ENCODE measurements at regions not wholly inside any gene's neighbourhood (a gene's known extent, or its start where the extent isn't known, plus 50 kb on each side); places are given as distances from the start of the nearest gene placed in this dataset.

DNA sequence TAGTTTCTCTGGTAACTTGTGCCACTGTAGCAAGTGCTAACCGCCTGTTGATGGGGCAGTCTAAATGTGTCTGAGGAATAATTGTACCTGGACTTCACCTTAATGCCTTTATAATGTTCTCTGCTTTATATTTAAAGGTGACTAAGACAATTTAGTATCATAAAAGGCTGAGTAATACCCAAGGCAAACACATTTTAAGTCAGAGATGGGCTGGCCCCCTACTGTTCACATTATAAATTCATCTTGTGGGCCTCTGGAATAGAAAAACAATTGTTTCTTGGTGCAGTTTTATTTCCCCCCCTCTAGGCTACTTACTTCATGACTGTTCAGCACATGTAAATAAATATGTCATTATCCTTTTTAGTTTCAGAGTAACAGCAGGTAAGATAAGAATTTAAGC is 559.3 kb upstream of the PIK3C3 start:
- no peaks in the 10 kb centered on the region for H3K9me3 ChIP-seq (ENCODE audit: control insufficient read depth, insufficient read depth, low read length)
- H3K4me3 ChIP-seq (ENCODE audit: low read length) = no peak overlapping the region
- peaks cover 3% of the 10 kb centered on the region; the same call in 1 of the 2 replicates for H3K27me3 ChIP-seq (ENCODE audit: control insufficient read depth, low read length)
- no peak overlapping the region for H3K27ac ChIP-seq (ENCODE audit: low read depth, low read length)
- TF ChIP-seq, protein P1, sequence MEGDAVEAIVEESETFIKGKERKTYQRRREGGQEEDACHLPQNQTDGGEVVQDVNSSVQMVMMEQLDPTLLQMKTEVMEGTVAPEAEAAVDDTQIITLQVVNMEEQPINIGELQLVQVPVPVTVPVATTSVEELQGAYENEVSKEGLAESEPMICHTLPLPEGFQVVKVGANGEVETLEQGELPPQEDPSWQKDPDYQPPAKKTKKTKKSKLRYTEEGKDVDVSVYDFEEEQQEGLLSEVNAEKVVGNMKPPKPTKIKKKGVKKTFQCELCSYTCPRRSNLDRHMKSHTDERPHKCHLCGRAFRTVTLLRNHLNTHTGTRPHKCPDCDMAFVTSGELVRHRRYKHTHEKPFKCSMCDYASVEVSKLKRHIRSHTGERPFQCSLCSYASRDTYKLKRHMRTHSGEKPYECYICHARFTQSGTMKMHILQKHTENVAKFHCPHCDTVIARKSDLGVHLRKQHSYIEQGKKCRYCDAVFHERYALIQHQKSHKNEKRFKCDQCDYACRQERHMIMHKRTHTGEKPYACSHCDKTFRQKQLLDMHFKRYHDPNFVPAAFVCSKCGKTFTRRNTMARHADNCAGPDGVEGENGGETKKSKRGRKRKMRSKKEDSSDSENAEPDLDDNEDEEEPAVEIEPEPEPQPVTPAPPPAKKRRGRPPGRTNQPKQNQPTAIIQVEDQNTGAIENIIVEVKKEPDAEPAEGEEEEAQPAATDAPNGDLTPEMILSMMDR (IDR thresholded peaks at IDR 0.05; ENCODE audit: low read depth, low read length, poor library complexity, severe bottlenecking) = no peak
- no peak for TF ChIP-seq EZH2phosphoT487 (IDR thresholded peaks at IDR 0.05; ENCODE audit: borderline replicate concordance, low read length)
- no peaks in the 10 kb centered on the region for H4K20me1 ChIP-seq (ENCODE audit: control insufficient read depth, insufficient read depth, low read depth, low read length)
- H3K4me1 ChIP-seq (ENCODE audit: control insufficient read depth, low read length) = no peaks in the 10 kb centered on the region
- no peaks in the 10 kb centered on the region for H3K79me2 ChIP-seq (ENCODE audit: control insufficient read depth, low read length)
- no peaks in the 10 kb centered on the region for H3F3A ChIP-seq (ENCODE audit: control insufficient read depth, insufficient read depth)
- no peaks in the 10 kb centered on the region for H3K36me3 ChIP-seq (ENCODE audit: control insufficient read depth, low read length)
- H3K4me2 ChIP-seq (ENCODE audit: low read length) = no peak overlapping the region
- no peaks in the 10 kb centered on the region for H3K9me2 ChIP-seq (replicated peaks; ENCODE audit: control insufficient read depth, low read length)

DNA sequence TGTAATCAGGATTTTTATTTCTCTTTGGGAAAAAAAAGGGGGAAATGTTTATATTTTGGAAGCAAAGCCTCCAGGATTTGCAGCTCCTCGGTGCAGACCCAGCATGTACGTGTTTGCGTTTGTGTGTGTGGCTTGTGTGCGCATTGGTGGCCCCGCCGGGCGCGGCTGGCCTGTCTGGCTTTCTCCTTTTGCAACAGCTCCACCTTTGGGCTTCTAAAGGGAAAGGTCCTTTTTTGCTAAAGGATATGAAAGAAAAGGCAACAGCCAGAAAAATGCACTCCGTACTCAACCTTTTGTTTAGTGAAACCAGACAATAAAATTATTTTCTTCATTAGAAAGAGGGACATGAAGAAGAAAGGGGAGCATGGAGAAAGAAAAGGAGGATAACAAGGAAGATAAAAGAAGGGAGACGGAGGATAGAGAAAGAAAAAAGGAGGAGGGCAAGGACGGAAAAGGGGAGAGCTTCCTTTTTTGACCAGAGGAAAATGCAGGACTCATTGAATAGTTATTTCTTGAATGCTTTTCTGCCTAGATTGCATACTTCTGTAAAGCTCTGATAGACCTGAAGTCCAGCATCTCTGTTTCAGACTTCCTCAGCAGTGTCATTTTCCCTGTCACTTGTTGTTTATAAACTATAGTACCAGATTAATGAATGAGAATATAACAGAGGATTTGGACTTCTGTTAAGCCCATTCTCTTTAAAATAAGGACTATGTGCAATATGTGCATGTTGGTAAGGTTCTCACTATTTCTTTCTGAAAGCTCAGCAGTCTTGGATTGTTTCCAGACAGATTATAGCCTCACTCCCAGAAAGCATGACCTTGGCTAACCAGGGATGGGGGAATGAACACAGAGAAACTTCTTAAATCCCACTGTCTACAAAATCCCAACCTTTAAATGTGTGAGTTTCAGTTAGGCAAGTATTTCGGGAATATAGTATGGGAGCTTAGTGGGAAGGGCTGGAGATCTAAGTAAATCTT is 563.1 kb upstream of the PIK3C3 start:
- Histone ChIP-seq H3F3A (ENCODE audit: control insufficient read depth, insufficient read depth) (no peaks in the 10 kb centered on the region), H3K36me3 (ENCODE audit: control insufficient read depth, low read length) (no peaks in the 10 kb centered on the region), H3K27ac (ENCODE audit: low read depth, low read length) (no peak overlapping the region), H3K4me1 (ENCODE audit: control insufficient read depth, low read length) (no peaks in the 10 kb centered on the region), H3K4me3 (ENCODE audit: low read length) (no peak overlapping the region), H3K9me3 (ENCODE audit: control insufficient read depth, insufficient read depth, low read length) (no peaks in the 10 kb centered on the region), H3K79me2 (ENCODE audit: control insufficient read depth, low read length) (no peaks in the 10 kb centered on the region), H4K20me1 (ENCODE audit: control insufficient read depth, insufficient read depth, low read depth, low read length) (no peaks in the 10 kb centered on the region), H3K9me2 (replicated peaks; ENCODE audit: control insufficient read depth, low read length) (no peaks in the 10 kb centered on the region), H3K27me3 (ENCODE audit: control insufficient read depth, low read length) (peaks cover 3% of the 10 kb centered on the region; the same call in 1 of the 2 replicates), H3K4me2 (ENCODE audit: low read length) (no peak overlapping the region)
- no peak for TF ChIP-seq EZH2phosphoT487 (IDR thresholded peaks at IDR 0.05; ENCODE audit: borderline replicate concordance, low read length)
- TF ChIP-seq, protein P1 (IDR thresholded peaks at IDR 0.05; ENCODE audit: low read depth, low read length, poor library complexity, severe bottlenecking) = peak; percentile 38

DNA sequence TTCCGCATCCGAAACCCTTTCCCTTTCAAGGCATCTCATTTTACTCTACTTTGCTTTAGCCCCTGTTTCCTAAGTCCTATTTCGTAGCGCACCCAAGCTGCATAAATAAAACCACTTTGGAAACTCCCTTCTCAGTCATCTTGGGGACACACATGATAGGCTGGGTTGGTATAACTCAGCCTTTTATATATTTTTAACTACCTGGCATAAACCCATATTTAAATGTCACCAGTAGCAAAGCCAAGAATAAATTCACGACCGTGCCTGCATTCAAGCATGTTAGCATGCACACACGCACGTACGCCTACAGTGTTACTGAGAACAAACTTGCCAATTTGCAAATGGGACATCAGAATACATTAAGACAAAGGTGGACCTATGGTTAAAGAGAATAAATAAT is 564.7 kb upstream of the PIK3C3 start:
- H3K79me2 ChIP-seq (ENCODE audit: control insufficient read depth, low read length) = no peaks in the 10 kb centered on the region
- H3K4me3 ChIP-seq (ENCODE audit: low read length) = no peak overlapping the region
- no peaks in the 10 kb centered on the region for H3K9me3 ChIP-seq (ENCODE audit: control insufficient read depth, insufficient read depth, low read length)
- H3K27ac ChIP-seq (ENCODE audit: low read depth, low read length) = no peak overlapping the region
- no peaks in the 10 kb centered on the region for H3F3A ChIP-seq (ENCODE audit: control insufficient read depth, insufficient read depth)
- H3K36me3 ChIP-seq (ENCODE audit: control insufficient read depth, low read length) = no peaks in the 10 kb centered on the region
- TF ChIP-seq, protein P1 (IDR thresholded peaks at IDR 0.05; ENCODE audit: low read depth, low read length, poor library complexity, severe bottlenecking) = no peak
- no peak for TF ChIP-seq EZH2phosphoT487 (IDR thresholded peaks at IDR 0.05; ENCODE audit: borderline replicate concordance, low read length)
- no peak overlapping the region for H3K4me2 ChIP-seq (ENCODE audit: low read length)
- no peaks in the 10 kb centered on the region for H3K4me1 ChIP-seq (ENCODE audit: control insufficient read depth, low read length)
- peaks cover 3% of the 10 kb centered on the region; the same call in 1 of the 2 replicates for H3K27me3 ChIP-seq (ENCODE audit: control insufficient read depth, low read length)
- H4K20me1 ChIP-seq (ENCODE audit: control insufficient read depth, insufficient read depth, low read depth, low read length) = no peaks in the 10 kb centered on the region
- no peaks in the 10 kb centered on the region for H3K9me2 ChIP-seq (replicated peaks; ENCODE audit: control insufficient read depth, low read length)

Data from DOHH2 (cell line).